Right lung (tissue), 2 donors: ENCODE measurements at regions not wholly inside any gene's neighbourhood (a gene's known extent, or its start where the extent isn't known, plus 50 kb on each side); places are given as distances from the start of the nearest gene placed in this dataset.

ENCODE experiments used
- DNase-seq, 2 donors: peaks; one replicate each; pipeline ENCODE4 v3.0.0-alpha.2; 2013

DNA sequence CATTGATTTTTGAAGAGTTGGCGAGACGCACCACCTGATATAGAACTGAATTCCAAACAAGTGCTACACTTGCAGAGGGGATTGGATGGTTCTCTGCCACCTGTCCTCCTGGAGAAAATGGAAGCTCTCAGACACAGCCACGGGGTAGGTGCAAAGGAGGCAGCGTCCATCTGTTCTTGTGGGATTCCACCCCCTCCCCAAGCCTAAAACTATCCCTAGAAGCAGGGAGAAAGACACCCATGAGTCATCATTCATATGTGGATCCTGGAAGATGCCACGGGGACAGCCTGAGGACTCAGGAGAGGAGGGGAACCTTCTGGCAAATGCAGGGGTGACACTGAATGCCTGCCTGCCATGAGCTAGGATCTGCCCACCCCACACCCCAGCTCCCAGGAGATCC lies 171.3 kb upstream of the CST7 start:
- no peak for DNase-seq

DNA sequence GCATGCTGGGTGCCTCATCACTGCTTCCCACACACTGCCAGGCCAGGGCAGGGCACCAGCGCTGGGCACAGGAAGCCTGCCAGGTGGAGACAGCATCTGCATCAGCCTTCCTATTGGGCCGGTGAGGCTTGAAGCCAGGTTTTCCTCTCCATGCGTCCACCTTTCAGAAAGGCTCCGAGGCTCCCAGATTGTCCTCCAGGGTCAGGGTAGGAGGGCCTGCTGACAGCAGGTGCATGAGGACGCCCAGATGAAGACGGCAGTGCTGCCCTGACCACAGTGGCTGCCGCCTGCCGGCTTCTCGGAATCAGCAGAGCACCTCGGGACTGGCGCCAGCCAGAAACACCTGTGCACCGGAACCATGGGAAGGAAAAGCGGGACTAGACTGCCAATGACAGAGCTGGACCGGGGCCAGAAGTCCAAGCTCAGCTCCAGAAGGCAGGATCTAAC lies 170.5 kb upstream of the CST7 start:
- no peak for DNase-seq

DNA sequence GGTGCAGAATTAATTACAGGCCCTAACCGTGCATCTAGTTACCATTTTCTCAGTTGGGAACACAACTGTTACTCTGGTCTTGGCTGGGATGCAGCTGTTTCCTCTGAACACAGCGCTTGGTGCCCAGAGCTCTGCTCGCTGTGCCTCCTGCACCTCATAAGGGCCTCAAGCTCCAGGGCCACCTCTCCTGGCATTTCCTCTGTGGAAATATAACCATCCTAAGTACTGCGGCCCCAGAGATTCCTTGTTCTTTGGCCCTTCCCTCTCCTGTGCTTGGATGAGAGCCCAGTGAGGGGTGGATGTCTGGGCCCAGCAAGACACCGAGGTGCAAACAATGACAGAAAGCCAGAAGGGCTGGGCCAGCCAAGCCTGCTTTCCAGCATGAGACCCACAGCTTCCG lies 169.9 kb upstream of the CST7 start:
- DNase-seq = no peak

GRCh38 chr20:24779946-24780345 lies 169.1 kb upstream of the CST7 start:
- no peak for DNase-seq

GRCh38 chr20:24780674-24781417 lies 168.2 kb upstream of the CST7 start:
- no peak for DNase-seq

DNA sequence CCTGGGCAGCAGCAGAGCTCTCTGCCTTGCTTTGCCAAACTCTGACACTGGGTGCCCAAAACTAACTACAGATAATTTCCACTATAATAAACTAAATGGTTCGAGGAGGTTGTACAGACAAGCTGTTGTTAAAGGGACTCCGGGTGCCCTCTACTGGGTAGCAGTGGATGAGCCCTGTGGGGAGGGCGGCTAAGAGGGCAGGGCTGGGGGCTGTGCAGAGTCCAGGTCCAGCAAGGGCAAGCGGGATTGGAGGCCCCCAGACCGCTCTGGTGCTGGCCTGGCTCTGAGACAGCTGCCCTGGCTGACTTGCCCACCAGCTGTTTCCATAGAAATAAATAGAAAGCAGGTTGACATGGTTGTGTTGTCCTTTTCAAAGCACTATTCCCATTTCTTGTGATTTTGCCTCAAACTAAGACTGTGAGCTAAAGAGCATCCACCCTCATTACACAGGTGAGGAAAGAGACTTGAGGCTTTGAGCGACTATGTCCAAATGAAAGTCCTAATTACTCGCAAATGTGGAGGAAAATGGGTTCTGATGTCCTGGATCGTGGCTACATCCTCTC lies 167.6 kb upstream of the CST7 start:
- no peak for DNase-seq

DNA sequence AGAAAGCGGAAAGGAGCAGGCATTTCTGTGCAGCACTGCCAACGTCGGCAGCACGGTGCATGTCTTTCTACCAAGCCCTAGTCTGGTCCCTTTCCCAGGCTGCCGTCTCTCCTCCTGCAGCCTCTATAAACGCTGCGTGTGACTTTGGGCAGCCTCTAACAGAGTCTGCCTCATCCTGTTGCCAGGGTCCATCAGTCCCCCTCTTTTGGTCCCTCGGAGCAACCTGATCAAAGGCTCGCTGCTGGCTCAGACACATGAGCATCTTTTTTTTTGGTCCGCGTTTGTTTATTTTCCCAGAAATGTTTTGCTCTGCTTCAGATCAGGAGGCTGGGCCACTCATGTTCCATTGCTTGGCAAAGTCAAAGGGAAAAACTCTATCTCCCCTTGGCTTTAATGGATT lies 166.8 kb upstream of the CST7 start:
- DNase-seq = peak in 1 of 2 donors; percentile 32

GRCh38 chr20:24782801-24783630 lies 166.1 kb upstream of the CST7 start:
- DNase-seq = no peak

- DNase-seq = no peak
These were observed 165.2 kb upstream of the CST7 start for GRCh38 chr20:24783631-24784492.

DNA sequence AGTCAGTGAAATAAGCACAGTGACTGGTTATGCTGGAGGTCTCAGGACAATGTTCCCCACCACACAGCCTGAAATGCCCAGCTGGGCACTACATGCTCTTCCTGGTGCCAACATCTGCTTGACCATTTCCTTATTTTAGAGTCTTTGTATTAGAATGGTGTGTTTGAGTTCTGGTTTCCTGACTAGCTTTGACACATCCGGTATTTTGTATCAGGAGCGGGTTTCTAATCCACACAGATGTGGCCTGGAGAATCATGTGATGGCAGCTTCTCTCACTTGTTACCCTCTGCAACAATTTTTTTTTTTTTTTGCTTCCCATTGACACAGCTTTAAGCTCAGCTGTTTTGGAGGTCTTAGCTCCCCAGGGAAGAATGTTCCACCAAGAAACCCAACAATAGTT lies 164.5 kb upstream of the CST7 start:
- no peak for DNase-seq

DNA sequence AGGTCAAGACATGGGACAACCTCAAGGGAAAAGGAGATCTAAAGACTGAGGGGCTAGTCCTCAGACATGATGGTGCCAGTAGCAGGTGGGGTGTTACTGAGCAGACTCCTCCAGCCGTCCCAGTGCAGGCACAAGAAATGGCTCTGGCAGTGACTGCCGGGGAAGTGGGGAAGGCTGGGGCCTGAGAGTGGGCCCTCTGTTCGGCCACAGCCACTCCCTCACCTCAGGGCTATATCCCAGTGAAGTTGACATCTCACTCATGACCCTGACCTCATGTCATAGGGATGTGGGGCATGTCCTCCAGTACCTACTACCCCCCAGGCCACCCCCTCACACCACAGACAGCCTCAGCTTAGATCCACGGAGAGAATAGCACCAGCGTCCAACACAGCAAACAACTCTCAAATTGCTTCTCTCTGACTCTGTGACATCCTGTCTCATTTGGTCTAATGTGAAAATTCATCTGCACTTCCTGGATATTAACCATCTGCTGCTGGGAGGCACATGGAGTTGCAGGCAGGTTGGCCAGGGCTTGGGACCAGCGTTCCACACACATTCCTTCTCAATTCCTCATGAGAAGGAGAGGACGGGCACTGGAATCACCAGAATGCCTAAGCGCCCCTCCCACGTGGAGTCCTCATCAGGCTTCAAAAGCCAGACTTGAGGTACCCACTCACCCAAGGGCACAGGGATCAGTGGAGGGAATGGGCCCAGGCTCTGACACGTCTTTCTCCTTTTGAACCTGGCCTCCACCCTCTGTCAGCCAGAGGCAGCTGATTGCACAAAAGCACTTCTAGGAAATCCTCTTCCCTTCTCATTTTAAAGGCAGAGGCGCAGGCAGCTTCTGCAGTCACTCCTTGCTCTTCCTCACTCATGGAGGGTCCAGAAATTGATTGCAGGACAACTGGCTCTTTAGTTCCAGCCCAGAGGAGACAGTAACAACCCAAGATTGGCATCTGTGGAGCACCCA lies 163.6 kb upstream of the CST7 start:
- DNase-seq = no peak

- DNase-seq = no peak
These were observed 163.0 kb upstream of the CST7 start for GRCh38 chr20:24786111-24786495.

DNA sequence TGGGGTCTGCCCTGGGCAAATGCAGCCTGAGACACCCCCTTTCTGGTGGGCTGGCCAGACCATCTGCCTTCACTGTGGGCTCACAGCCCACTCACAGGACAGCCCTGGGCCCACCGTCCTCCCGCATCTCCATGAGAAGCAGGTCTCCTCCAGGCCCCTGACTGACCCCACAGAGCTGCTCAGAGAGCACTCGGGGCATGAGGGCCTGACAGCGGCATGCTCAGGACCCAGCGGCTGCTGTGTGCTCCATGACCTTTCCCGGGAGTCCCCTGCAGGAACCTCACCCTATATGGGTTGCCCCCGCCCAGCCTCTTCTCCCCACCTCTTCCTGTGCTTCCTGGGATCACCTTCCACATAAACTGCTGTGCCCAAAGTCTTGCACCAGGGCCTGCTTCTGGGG lies 162.4 kb upstream of the CST7 start:
- DNase-seq = no peak

DNA sequence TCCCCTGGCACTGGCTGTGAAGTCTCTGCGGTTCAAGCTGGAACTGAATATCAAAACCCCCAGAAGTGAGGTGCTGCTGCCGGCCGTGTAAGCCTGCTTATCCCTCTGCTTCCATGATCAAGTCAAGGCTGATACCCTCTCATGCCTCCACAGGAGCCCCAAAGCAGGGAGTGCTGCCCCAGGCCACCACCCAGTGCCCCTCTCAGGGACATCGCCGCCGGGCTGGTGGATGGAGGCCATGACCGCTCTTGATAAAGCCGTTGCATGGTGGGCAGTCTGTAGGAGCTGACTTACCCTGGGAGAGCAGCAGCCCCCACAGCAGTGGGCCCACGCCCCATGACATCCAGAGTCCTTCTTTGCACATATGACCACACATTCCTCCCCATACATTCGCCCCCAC lies 162.0 kb upstream of the CST7 start:
- DNase-seq = no peak

DNA sequence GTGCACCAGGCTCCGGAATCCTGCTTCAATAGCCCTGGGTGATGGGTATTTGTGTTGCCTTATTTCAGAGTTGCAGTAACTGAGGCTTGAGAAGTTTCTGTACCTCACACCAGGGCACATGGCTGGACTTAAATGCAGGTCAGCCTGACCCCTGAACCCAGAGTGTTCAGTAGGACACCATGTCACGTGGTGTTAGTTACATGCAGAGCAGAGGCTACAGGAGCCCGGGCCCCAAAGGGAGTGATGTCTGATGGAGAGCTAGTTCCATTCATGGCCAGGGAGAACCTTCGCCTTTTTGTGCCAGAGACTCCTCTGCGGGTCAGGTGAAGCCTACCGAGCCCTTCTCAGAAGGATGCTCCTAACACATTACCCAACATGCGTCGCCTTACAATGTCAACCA lies 161.4 kb upstream of the CST7 start:
- DNase-seq = no peak

- DNase-seq = no peak
These were observed 159.2 kb upstream of the CST7 start for GRCh38 chr20:24789877-24790276.

- DNase-seq = no peak
These were observed 158.3 kb upstream of the CST7 start for GRCh38 chr20:24790746-24791283.

GRCh38 chr20:24791953-24792352 lies 157.1 kb upstream of the CST7 start:
- no peak for DNase-seq

GRCh38 chr20:24792641-24793495 lies 156.2 kb upstream of the CST7 start:
- DNase-seq = no peak

DNA sequence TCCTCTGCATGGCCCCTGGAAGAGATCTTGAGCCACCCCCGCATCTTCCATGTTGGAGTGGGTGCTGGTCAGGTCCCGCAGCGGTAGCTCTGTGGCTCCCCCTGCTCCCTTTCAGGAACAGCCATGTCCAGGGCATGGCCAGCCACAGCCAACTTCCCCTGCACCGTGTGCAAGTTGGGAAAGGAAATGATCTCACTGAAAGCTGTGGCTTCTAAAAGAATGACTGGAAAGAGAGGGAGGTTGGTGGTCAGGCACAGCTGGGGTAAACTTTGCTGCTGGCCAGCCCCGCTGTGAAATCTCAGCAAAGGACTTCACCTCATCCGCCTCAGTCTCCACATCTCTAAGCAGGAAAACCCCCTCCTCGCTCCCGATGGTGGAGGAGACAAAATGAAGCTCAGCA lies 153.6 kb upstream of the CST7 start:
- DNase-seq = no peak
